ENCODE measurements at regions not wholly inside any gene's neighbourhood (a gene's known extent, or its start where the extent isn't known, plus 50 kb on each side); places are given as distances from the start of the nearest gene placed in this dataset.

- no peak for ATAC-seq
Measured at GRCh38 chr10:17506856-17507471, 52.6 kb upstream of the ST8SIA6 start.

GRCh38 chr10:17506390-17506789 lies 52.0 kb upstream of the ST8SIA6 start:
- WGBS, 2 donors, result 69 to 70% methylated on average over 6 of the region's 6 CpGs
- ATAC-seq, result no peak

More at GRCh38 chr10:17506856-17507471, 52.6 kb upstream of the ST8SIA6 start:
- H3K36me3 ChIP-seq (replicated peaks in 1 of 2; ENCODE audit: insufficient read depth in 1 of 2, low read depth in 2 of 2), result no peaks in the 10 kb centered on the region
- intact Hi-C loops (cut with DNase I), result no loop called here
- no peak overlapping the region for H3K27ac ChIP-seq
- 81 to 93% methylated on average over 3 of the region's 3 CpGs for WGBS, 2 donors
- TF ChIP-seq CTCF (IDR thresholded peaks at IDR 0.05), result no peak
- TF ChIP-seq POLR2A (IDR thresholded peaks at IDR 0.05), result no peak
- no peaks in the 10 kb centered on the region for H3K27me3 ChIP-seq
- no peaks in the 10 kb centered on the region for H3K4me1 ChIP-seq
- H3K4me3 ChIP-seq, result no peak overlapping the region
- no peaks in the 10 kb centered on the region for H3K9me3 ChIP-seq
- DNase-seq, result no peak

GRCh38 chr10:17504547-17505245 lies 50.3 kb upstream of the ST8SIA6 start:
- DNase-seq (no peak), ATAC-seq (no peak)
- H3K9me3 ChIP-seq, result no peaks in the 10 kb centered on the region
- H3K4me3 ChIP-seq, result no peak overlapping the region
- H3K27me3 ChIP-seq, result no peaks in the 10 kb centered on the region
- no peaks in the 10 kb centered on the region for H3K4me1 ChIP-seq
- TF ChIP-seq POLR2A (IDR thresholded peaks at IDR 0.05), result no peak
- no peak for TF ChIP-seq CTCF (IDR thresholded peaks at IDR 0.05)
- WGBS, 2 donors, result 69 to 75% methylated on average over 6 of the region's 6 CpGs
- no peaks in the 10 kb centered on the region for H3K36me3 ChIP-seq (replicated peaks in 1 of 2; ENCODE audit: insufficient read depth in 1 of 2, low read depth in 2 of 2)
- intact Hi-C loops (cut with DNase I), result no loop called here
- H3K27ac ChIP-seq, result no peak overlapping the region

More at GRCh38 chr10:17506390-17506789, 52.0 kb upstream of the ST8SIA6 start:
- no peak overlapping the region for H3K4me3 ChIP-seq
- no peaks in the 10 kb centered on the region for H3K36me3 ChIP-seq (replicated peaks in 1 of 2; ENCODE audit: insufficient read depth in 1 of 2, low read depth in 2 of 2)
- H3K9me3 ChIP-seq, result no peaks in the 10 kb centered on the region
- no peak overlapping the region for H3K27ac ChIP-seq
- intact Hi-C loops (cut with DNase I), result no loop called here
- DNase-seq, result no peak
- no peaks in the 10 kb centered on the region for H3K27me3 ChIP-seq
- no peak for TF ChIP-seq POLR2A (IDR thresholded peaks at IDR 0.05)
- no peak for TF ChIP-seq CTCF (IDR thresholded peaks at IDR 0.05)
- H3K4me1 ChIP-seq, result no peaks in the 10 kb centered on the region
